Hepatocyte (in vitro differentiated cells): ENCODE measurements at regions not wholly inside any gene's neighbourhood (a gene's known extent, or its start where the extent isn't known, plus 50 kb on each side); places are given as distances from the start of the nearest gene placed in this dataset.

Experiments used
- EZH2 ChIP-seq: fragments of 200-600 bp; sonication (generic); IDR thresholded peaks from 2 replicates; pipeline ENCODE4 v1.6.1; 2016; ENCODE audit warnings: antibody characterized with exemption, mild to moderate bottlenecking, borderline replicate concordance
- TF ChIP-seq, protein P1 (sequence below): fragments of 200-600 bp; sonication (generic); IDR thresholded peaks from 2 replicates; pipeline ENCODE4 v1.5.1; 2016; ENCODE audit warnings: antibody characterized with exemption, mild to moderate bottlenecking; ENCODE audit not compliant: poor library complexity

DNA sequence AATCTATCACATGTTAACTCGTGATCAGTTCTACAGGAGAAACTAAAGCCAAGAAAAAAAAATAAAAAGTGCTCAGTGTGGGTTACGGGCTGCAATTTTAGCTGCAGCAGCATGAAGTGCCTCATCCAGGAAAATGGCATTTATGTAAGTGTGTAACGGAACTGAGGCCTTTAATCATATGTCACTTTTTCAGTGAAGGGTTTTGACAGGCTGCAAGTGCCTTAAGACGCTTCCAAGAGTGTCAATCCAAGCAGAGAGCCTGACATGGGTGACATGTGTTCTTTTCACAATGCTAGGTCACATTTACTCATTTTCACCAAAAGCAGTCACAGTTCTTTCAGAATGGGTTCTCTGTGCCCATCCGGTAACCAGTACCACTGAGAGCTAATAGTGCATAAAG, 604.6 kb downstream of the RAB28 start:
- TF ChIP-seq, protein P1, sequence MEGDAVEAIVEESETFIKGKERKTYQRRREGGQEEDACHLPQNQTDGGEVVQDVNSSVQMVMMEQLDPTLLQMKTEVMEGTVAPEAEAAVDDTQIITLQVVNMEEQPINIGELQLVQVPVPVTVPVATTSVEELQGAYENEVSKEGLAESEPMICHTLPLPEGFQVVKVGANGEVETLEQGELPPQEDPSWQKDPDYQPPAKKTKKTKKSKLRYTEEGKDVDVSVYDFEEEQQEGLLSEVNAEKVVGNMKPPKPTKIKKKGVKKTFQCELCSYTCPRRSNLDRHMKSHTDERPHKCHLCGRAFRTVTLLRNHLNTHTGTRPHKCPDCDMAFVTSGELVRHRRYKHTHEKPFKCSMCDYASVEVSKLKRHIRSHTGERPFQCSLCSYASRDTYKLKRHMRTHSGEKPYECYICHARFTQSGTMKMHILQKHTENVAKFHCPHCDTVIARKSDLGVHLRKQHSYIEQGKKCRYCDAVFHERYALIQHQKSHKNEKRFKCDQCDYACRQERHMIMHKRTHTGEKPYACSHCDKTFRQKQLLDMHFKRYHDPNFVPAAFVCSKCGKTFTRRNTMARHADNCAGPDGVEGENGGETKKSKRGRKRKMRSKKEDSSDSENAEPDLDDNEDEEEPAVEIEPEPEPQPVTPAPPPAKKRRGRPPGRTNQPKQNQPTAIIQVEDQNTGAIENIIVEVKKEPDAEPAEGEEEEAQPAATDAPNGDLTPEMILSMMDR = no peak
- no peak for TF ChIP-seq EZH2
